ENCODE measurements at regions not wholly inside any gene's neighbourhood (a gene's known extent, or its start where the extent isn't known, plus 50 kb on each side); places are given as distances from the start of the nearest gene placed in this dataset.
A peak's percentile ranks its signal among the peaks of the same experiment; 100 is the strongest.
"Not testable (repeated sequence)": the region's sequence is repeated elsewhere in the genome, so short reads cannot be mapped to it uniquely, and the experiment has no call there.

GRCh38 chrX:142861557-142861956 lies 164.2 kb upstream of the SPANXN4 start:
- H3K27ac ChIP-seq (ENCODE audit: extremely low read length, insufficient read depth, low read length), result no peak overlapping the region
- no peaks in the 10 kb centered on the region for H4K20me1 ChIP-seq (ENCODE audit: insufficient read depth, low read length)
- intact Hi-C loops (cut with micrococcal nuclease; ENCODE audit: unreplicated experiment), result no loop called here
- CTCF ChIA-PET (ENCODE audit: low intra/inter-chr PET ratio, low total read pairs), result no interaction called here
- POLR2A ChIA-PET, result no interaction called here
- no peaks in the 10 kb centered on the region for H3K36me3 ChIP-seq (replicated peaks in 1 of 2; ENCODE audit: control insufficient read depth in 1 of 2, insufficient read depth in 2 of 2, low read length in 2 of 2)
- 3% methylated on average over 4 of the region's 4 CpGs for WGBS (ENCODE audit: low lambda C conversion rate)
- no peak overlapping the region for H3K4me3 ChIP-seq (replicated peaks in 1 of 3; ENCODE audit: insufficient read depth in 1 of 3, low read depth in 2 of 3, low read length in 3 of 3)
- H3K4me2 ChIP-seq (ENCODE audit: low read depth, low read length), result no peak overlapping the region
- ATAC-seq (no peak), DNase-seq (ENCODE audit: low spot score) (no peak), FAIRE-seq (no peak)
- no peaks in the 10 kb centered on the region for H3K79me2 ChIP-seq (ENCODE audit: insufficient read depth, low read length)
- no peaks in the 10 kb centered on the region for H3K27me3 ChIP-seq (ENCODE audit: control insufficient read depth in 1 of 2, insufficient read depth in 2 of 2, low read length in 2 of 2)
- TF ChIP-seq ZHX2 (IDR thresholded peaks at IDR 0.05; ENCODE audit: low read depth) (no peak), ZHX2 (CRISPR knock-in tag; IDR thresholded peaks at IDR 0.05; ENCODE audit: borderline replicate concordance) (no peak), ZNF616 (CRISPR knock-in tag; IDR thresholded peaks at IDR 0.05; ENCODE audit: low read depth) (no peak), MEIS1 (CRISPR knock-in tag; IDR thresholded peaks at IDR 0.05; ENCODE audit: borderline replicate concordance) (no peak), ZNF354B (CRISPR knock-in tag; IDR thresholded peaks at IDR 0.05) (no peak), ATF7 (IDR thresholded peaks at IDR 0.05) (0 out of 2 replicates have a peak, but pooled peaks have one; percentile 4), ATF7 (CRISPR knock-in tag; IDR thresholded peaks at IDR 0.05) (no peak), CREB1 (IDR thresholded peaks at IDR 0.05) (peak; percentile 65), CREB1 (CRISPR knock-in tag; IDR thresholded peaks at IDR 0.05) (no peak), ZNF747 (CRISPR knock-in tag; IDR thresholded peaks at IDR 0.05; ENCODE audit: borderline replicate concordance) (no peak), ZNF232 (CRISPR knock-in tag; IDR thresholded peaks at IDR 0.05; ENCODE audit: borderline replicate concordance) (no peak), ZBTB37 (CRISPR knock-in tag; IDR thresholded peaks at IDR 0.05) (no peak), ZNF772 (CRISPR knock-in tag; IDR thresholded peaks at IDR 0.05) (no peak)
- no peak overlapping the region for H3K9ac ChIP-seq (ENCODE audit: insufficient read depth, low read depth, low read length)
- H3K4me1 ChIP-seq (ENCODE audit: insufficient read depth, low read length), result no peaks in the 10 kb centered on the region
- peaks cover 43% of the 10 kb centered on the region for H3K9me3 ChIP-seq (ENCODE audit: low read length)
- in situ Hi-C loops (cut with HindIII; ENCODE audit: extremely low pct_ligation_motif_present, low pct_unique_long_range_greater_than_20kb), result no loop called here
- no TSS peak for BruUV-seq (replicated peaks)
- no peak overlapping the region for H2AFZ ChIP-seq (ENCODE audit: low read length)

GRCh38 chrX:142866247-142866646 lies 159.5 kb upstream of the SPANXN4 start:
- DNase-seq (ENCODE audit: low spot score); intact Hi-C loops (cut with micrococcal nuclease; ENCODE audit: unreplicated experiment); H4K20me1 ChIP-seq (ENCODE audit: insufficient read depth, low read length); H3K36me3 ChIP-seq (replicated peaks in 1 of 2; ENCODE audit: control insufficient read depth in 1 of 2, insufficient read depth in 2 of 2, low read length in 2 of 2); H2AFZ ChIP-seq (ENCODE audit: low read length); H3K27ac ChIP-seq (ENCODE audit: extremely low read length, insufficient read depth, low read length); H3K79me2 ChIP-seq (ENCODE audit: insufficient read depth, low read length); H3K4me2 ChIP-seq (ENCODE audit: low read depth, low read length); H3K9ac ChIP-seq (ENCODE audit: insufficient read depth, low read depth, low read length); H3K4me3 ChIP-seq (replicated peaks in 1 of 3; ENCODE audit: insufficient read depth in 1 of 3, low read depth in 2 of 3, low read length in 3 of 3); BruUV-seq (replicated peaks); POLR2A ChIA-PET; FAIRE-seq; H3K4me1 ChIP-seq (ENCODE audit: insufficient read depth, low read length); in situ Hi-C loops (cut with HindIII; ENCODE audit: extremely low pct_ligation_motif_present, low pct_unique_long_range_greater_than_20kb); CTCF ChIA-PET (ENCODE audit: low intra/inter-chr PET ratio, low total read pairs); ATAC-seq; H3K27me3 ChIP-seq (ENCODE audit: control insufficient read depth in 1 of 2, insufficient read depth in 2 of 2, low read length in 2 of 2): not testable (repeated sequence)
- 0% methylated on average over 3 of the region's 3 CpGs for WGBS (ENCODE audit: low lambda C conversion rate)
- peaks cover 46% of the 10 kb centered on the region for H3K9me3 ChIP-seq (ENCODE audit: low read length)
